ENCODE measurements at regions not wholly inside any gene's neighbourhood (a gene's known extent, or its start where the extent isn't known, plus 50 kb on each side); places are given as distances from the start of the nearest gene placed in this dataset.

- ATAC-seq (ENCODE audit: poor library complexity): no peak
- intact Hi-C loops (cut with DNase I): no loop called here
- DNase-seq: no peak
These were observed 346.1 kb downstream of the DIRAS2 start for GRCh38 chr9:90296539-90296938.

GRCh38 chr9:90299968-90300367, 342.7 kb downstream of the DIRAS2 start:
- intact Hi-C loops (cut with DNase I): no loop called here
- DNase-seq (no peak), ATAC-seq (ENCODE audit: poor library complexity) (no peak)

DNA sequence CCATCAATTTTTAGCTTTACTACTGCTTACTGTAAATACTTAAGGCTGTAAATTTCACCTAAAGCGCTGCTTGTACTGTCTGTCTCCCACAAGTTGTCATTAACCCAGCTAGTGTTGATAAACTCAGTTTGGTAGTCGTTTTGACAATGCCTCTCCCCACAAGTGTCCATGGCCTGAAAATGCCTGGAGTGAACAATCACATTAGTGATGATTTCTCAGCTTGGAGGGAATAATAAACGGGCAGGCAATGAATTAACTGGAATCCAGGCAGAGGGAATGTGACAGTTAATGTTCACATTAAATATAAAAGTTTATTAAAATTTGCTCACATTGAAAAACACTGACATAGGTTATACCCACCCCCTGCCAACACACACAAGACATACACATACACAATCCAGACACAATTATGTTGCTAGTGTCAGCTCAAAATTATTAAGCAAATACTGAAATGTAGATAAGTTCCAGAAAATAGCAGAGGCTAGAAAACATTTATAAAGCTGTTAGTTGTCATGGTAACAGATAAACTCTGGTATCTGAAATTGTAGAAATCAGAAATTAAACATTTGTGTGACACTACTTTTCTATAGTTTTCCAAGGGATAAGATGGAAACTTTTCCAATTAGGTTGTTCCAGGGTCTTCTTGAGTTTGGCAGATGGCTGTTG, 341.9 kb downstream of the DIRAS2 start:
- DNase-seq (no peak), ATAC-seq (ENCODE audit: poor library complexity) (no peak)
- intact Hi-C loops (cut with DNase I): no loop called here

DNA sequence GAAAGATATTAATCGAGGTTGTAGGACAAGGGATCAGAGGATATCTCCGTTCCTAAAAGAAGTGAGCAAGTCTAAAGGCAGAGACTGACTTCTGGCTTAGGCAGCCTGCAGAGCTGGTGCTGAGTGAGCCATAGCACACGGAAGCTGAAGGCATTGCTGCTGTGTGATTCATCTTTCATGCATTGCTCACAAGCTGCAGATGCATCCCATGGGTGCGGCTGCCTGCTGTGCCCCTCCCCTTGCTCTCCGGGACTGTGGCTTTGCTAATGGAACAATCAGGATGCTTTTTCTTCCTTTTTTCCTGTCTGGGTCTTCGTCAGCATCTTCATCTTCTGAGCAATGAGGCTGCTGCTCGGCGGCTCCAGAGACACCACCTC, 341.4 kb downstream of the DIRAS2 start:
- intact Hi-C loops (cut with DNase I): no loop called here
- peak; percentile 29 for ATAC-seq (ENCODE audit: poor library complexity)
- no peak for DNase-seq

- DNase-seq: no peak
- intact Hi-C loops (cut with DNase I): no loop called here
- ATAC-seq (ENCODE audit: poor library complexity): no peak
These were observed 339.0 kb downstream of the DIRAS2 start for GRCh38 chr9:90303655-90304054.

- ATAC-seq (ENCODE audit: poor library complexity) (no peak), DNase-seq (no peak)
- intact Hi-C loops (cut with DNase I): no loop called here
These were observed 336.5 kb downstream of the DIRAS2 start for GRCh38 chr9:90306158-90306557.

- intact Hi-C loops (cut with DNase I): no loop called here
- DNase-seq (no peak), ATAC-seq (ENCODE audit: poor library complexity) (no peak)
These were observed 335.3 kb downstream of the DIRAS2 start for GRCh38 chr9:90307167-90307833.

- DNase-seq: no peak
- ATAC-seq (ENCODE audit: poor library complexity): no peak
- intact Hi-C loops (cut with DNase I): no loop called here
These were observed 334.7 kb downstream of the DIRAS2 start for GRCh38 chr9:90307891-90308290.

GRCh38 chr9:90308691-90309090, 333.9 kb downstream of the DIRAS2 start:
- ATAC-seq (ENCODE audit: poor library complexity) (no peak), DNase-seq (no peak)
- intact Hi-C loops (cut with DNase I): no loop called here

DNA sequence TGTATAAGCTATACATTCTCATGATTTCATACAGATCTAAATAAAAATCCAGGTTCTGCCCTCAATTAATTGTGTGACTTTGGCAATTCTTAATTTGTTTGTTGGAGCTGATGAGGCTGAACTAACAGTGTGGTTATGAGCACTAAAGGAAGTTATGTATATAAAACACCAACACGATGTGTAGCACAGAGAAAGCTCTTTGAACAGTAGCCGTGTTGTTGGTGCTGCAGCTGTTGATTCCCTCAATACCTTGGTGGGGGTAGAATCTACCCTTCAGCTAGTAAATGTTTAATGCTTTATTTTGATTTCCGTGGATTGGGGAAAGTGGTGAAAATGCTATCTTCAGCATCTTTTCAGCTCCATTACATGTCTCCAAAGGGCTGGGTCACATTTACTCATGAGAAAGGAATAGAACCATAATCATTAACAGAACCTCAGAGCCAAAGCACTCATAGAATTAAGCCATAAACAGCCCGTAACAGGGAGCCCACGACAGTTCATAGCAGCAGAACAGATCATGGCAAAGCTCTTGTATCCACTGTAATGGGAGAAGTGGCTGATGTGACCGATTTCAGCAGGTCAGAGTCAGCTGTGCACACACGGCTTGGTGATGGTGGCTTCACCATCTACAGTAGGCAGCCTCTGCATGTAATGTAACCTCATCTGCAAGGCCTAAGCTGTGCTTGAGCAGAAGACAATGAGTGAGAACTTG, 332.7 kb downstream of the DIRAS2 start:
- DNase-seq (no peak), ATAC-seq (ENCODE audit: poor library complexity) (no peak)
- intact Hi-C loops (cut with DNase I): no loop called here

- no peak for DNase-seq
- intact Hi-C loops (cut with DNase I): no loop called here
- ATAC-seq (ENCODE audit: poor library complexity): no peak
These were observed 332.1 kb downstream of the DIRAS2 start for GRCh38 chr9:90310521-90310876.

- ATAC-seq (ENCODE audit: poor library complexity) (no peak), DNase-seq (no peak)
- intact Hi-C loops (cut with DNase I): no loop called here
These were observed 330.8 kb downstream of the DIRAS2 start for GRCh38 chr9:90311811-90312210.

DNA sequence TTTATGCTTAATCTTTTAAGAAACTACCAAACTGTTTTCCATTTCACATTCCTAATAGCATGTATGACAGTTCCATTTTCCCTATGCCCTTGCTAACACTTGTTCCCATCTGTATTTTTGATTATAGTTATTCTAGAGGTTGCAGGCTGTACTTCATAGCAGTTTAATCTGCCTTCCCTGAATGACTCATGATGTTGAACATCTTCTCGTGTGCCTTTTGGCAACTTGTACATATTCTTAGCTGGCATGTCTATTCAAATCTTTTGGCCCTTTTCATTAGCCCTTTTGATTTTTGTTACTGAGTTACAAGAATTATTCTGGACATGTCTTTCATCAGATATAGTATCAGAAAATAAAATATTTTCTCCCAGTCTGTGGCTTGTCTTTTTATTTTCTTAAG, 320.3 kb downstream of the DIRAS2 start:
- DNase-seq (no peak), ATAC-seq (ENCODE audit: poor library complexity) (no peak)
- intact Hi-C loops (cut with DNase I): no loop called here

DNA sequence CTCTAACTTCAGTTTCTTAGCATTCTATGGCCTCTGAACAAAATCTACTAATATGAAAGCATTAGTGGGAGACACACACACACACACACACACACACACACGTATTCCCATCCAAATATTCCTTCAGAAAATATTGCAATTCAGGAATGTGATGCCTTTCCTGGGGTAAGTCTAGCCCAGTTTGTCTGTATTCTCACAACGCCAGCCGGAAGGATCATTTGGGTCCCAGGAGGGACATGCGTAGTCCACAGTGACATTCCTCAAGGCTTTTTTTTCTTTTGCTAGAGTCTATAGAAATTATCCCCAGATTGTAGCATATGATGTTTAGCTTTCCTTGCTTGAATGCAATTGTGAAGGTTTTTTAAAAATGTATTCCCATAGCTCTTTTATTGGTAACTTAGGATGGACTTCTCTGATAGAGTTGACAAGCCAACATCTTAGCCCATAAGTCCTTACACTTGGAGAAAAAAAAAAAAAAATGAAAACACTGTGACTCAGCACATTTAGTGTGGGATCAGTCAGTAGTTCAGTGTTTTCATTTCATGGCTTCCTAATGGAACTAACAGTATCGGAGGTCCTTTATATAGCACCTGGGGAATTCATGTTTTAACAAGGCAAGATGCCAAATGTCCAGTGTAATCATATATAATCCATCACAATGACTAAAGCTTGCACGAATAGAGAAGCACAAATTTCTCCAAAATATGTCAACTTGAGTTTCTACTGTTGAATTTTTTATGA, 316.5 kb downstream of the DIRAS2 start:
- DNase-seq: no peak
- ATAC-seq (ENCODE audit: poor library complexity): no peak
- intact Hi-C loops (cut with DNase I): no loop called here

DNA sequence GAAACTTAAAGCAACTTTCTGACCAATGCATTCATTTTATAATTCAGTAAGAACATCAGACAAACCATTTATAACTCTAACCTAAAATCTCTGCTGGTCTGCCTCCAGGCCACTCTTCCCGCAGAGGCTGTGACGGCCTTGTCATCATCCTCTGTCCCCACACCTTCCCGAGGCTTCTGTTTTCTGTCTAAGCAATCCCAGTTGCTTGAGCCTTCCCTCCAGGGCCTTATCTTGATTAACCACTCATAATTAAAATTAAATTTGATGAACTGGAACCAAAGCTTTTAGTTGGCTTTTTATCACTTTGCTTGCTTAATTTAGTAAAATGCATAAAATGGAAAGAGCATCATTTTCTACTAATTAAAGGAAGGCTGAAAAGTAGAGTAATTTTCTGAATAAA, 312.4 kb downstream of the DIRAS2 start:
- intact Hi-C loops (cut with DNase I): no loop called here
- DNase-seq: no peak
- ATAC-seq (ENCODE audit: poor library complexity): no peak

DNA sequence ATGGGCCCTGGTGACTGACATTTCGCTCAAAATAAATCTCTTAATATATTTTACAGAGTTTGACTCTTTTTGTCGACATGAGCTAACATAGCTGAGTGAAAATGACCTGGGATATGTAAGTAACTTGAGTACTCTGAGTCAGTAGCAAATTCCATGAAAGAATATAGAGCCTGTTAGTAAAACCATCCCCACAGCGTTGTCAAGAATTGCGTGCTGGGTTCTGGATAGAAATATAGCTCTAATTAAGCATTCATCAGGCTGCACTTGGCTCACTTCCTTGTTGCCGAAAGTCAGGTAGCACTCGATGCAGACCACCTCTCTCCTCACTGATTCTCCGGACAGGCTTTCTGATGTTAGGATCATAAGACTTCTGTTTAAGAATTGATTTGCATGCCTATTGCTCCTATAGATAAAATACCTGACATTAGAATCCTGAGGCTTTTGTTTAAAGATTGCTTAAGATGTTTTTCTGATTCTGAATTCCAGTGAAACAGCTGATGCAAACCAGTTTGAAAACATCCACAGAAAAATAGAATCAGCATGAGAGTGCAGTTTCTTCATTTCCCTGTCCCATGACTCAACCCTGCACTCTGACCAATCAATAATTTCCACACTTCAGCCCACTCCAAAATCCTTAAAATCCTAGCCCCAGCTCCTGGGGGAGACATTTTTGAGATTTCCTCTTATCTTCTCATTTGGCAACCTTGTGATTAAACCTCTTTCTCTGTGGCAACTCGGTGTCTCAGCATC, 310.6 kb downstream of the DIRAS2 start:
- intact Hi-C loops (cut with DNase I): no loop called here
- DNase-seq: no peak
- ATAC-seq (ENCODE audit: poor library complexity): no peak

GRCh38 chr9:90333226-90333625, 309.4 kb downstream of the DIRAS2 start:
- ATAC-seq (ENCODE audit: poor library complexity) (no peak), DNase-seq (no peak)
- intact Hi-C loops (cut with DNase I): no loop called here

DNA sequence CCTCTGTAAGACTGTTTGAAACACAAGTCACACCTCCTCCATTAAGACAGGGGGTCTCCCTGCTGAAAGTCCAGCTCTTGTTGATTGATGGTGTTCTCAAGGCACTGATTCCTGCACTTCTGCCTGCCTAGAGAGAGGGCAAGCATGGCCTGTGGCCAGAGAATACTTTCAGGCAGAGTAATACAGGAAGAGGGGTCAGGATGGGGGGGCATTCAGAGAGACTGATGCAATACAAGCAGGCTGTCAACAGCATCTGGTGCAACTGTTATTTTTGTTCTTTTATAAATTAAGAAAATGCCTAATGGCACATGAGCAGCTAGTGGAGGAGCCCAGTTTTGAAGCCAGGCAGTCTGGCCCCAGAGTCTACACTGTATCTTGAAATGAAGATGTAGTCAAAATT, 302.2 kb downstream of the DIRAS2 start:
- DNase-seq (no peak), ATAC-seq (ENCODE audit: poor library complexity) (no peak)
- intact Hi-C loops (cut with DNase I): no loop called here

- intact Hi-C loops (cut with DNase I): no loop called here
- DNase-seq (no peak), ATAC-seq (ENCODE audit: poor library complexity) (no peak)
These were observed 300.0 kb downstream of the DIRAS2 start for GRCh38 chr9:90342607-90343006.

All from Right ventricle myocardium superior (tissue), 1 donor.